ENCODE measurements at regions not wholly inside any gene's neighbourhood (a gene's known extent, or its start where the extent isn't known, plus 50 kb on each side); places are given as distances from the start of the nearest gene placed in this dataset.

GRCh38 chr3:124582196-124582595 is 148.1 kb upstream of the UMPS start:
- Histone ChIP-seq H3K4me1 (replicated peaks; ENCODE audit: insufficient read depth) (peaks cover 6% of the 10 kb centered on the region; the same call in 1 of the 2 replicates), H3F3A (ENCODE audit: insufficient read depth, low read depth) (no peaks in the 10 kb centered on the region), H3K9me3 (ENCODE audit: insufficient read depth, low read depth) (no peaks in the 10 kb centered on the region), H3K9me2 (ENCODE audit: insufficient read depth) (no peaks in the 10 kb centered on the region), H4K20me1 (ENCODE audit: insufficient read depth) (no peaks in the 10 kb centered on the region), H3K4me2 (no peak overlapping the region), H3K36me3 (ENCODE audit: low read depth) (no peaks in the 10 kb centered on the region), H2AFZ (no peak overlapping the region), H3K4me3 (no peak overlapping the region), H3K27ac (no peak overlapping the region), H3K27me3 (ENCODE audit: insufficient read depth, low read depth) (peaks cover 22% of the 10 kb centered on the region), H3K79me2 (ENCODE audit: low read depth) (no peaks in the 10 kb centered on the region)
- ChIA-PET POLR2A (ENCODE audit: unreplicated experiment) (no interaction called here), CTCF (no interaction called here)
- DNase-seq: no peak
- TF ChIP-seq CTCF (conservative IDR thresholded peaks at IDR 0.05): no peak
- TF ChIP-seq EZH2 (IDR thresholded peaks at IDR 0.05; ENCODE audit: low read depth): no peak
- intact Hi-C loops (cut with micrococcal nuclease; ENCODE audit: unreplicated experiment): loop anchor here (5.0 kb wide), 1 partner anchor 105 kb away; no protein-coding TSS in a partner anchor
- no TSS peak for BruUV-seq (replicated peaks)

- H3K4me2 ChIP-seq: no peak overlapping the region
- no peaks in the 10 kb centered on the region for H3K9me2 ChIP-seq (ENCODE audit: insufficient read depth)
- peaks cover 6% of the 10 kb centered on the region; the same call in 1 of the 2 replicates for H3K4me1 ChIP-seq (replicated peaks; ENCODE audit: insufficient read depth)
- peaks cover 22% of the 10 kb centered on the region for H3K27me3 ChIP-seq (ENCODE audit: insufficient read depth, low read depth)
- no TSS peak for BruUV-seq (replicated peaks)
- H3K9me3 ChIP-seq (ENCODE audit: insufficient read depth, low read depth): no peaks in the 10 kb centered on the region
- no peaks in the 10 kb centered on the region for H3K79me2 ChIP-seq (ENCODE audit: low read depth)
- intact Hi-C loops (cut with micrococcal nuclease; ENCODE audit: unreplicated experiment): loop anchor here (5.0 kb wide), 1 partner anchor 104 kb away; no protein-coding TSS in a partner anchor
- no peak for TF ChIP-seq CTCF (conservative IDR thresholded peaks at IDR 0.05)
- TF ChIP-seq EZH2 (IDR thresholded peaks at IDR 0.05; ENCODE audit: low read depth): no peak
- DNase-seq: no peak
- no peaks in the 10 kb centered on the region for H3F3A ChIP-seq (ENCODE audit: insufficient read depth, low read depth)
- no peak overlapping the region for H3K27ac ChIP-seq
- H3K4me3 ChIP-seq: no peak overlapping the region
- H3K36me3 ChIP-seq (ENCODE audit: low read depth): no peaks in the 10 kb centered on the region
- CTCF ChIA-PET: interaction anchor here (0.6 kb wide), 1 partner anchor 17 kb away, joined by 4 read pairs; no protein-coding TSS in a partner anchor
- POLR2A ChIA-PET (ENCODE audit: unreplicated experiment): no interaction called here
- no peak overlapping the region for H2AFZ ChIP-seq
- no peaks in the 10 kb centered on the region for H4K20me1 ChIP-seq (ENCODE audit: insufficient read depth)
Observed at GRCh38 chr3:124582621-124583395, 147.4 kb upstream of the UMPS start.

GRCh38 chr3:124584245-124584551 is 146.1 kb upstream of the UMPS start:
- POLR2A ChIA-PET (ENCODE audit: unreplicated experiment): no interaction called here
- no peaks in the 10 kb centered on the region for H3K9me2 ChIP-seq (ENCODE audit: insufficient read depth)
- CTCF ChIA-PET: no interaction called here
- H3K79me2 ChIP-seq (ENCODE audit: low read depth): no peaks in the 10 kb centered on the region
- peak overlapping the region; percentile 79; the same call in 1 of the 2 replicates for H2AFZ ChIP-seq
- DNase-seq: no peak
- no peaks in the 10 kb centered on the region for H3F3A ChIP-seq (ENCODE audit: insufficient read depth, low read depth)
- H3K27ac ChIP-seq: no peak overlapping the region
- TF ChIP-seq EZH2 (IDR thresholded peaks at IDR 0.05; ENCODE audit: low read depth) (no peak), CTCF (conservative IDR thresholded peaks at IDR 0.05) (no peak)
- H3K9me3 ChIP-seq (ENCODE audit: insufficient read depth, low read depth): no peaks in the 10 kb centered on the region
- no peaks in the 10 kb centered on the region for H3K36me3 ChIP-seq (ENCODE audit: low read depth)
- peaks cover 6% of the 10 kb centered on the region; the same call in 1 of the 2 replicates for H3K4me1 ChIP-seq (replicated peaks; ENCODE audit: insufficient read depth)
- peak overlapping the region; percentile 57; the same call in 1 of the 2 replicates for H3K4me3 ChIP-seq
- intact Hi-C loops (cut with micrococcal nuclease; ENCODE audit: unreplicated experiment): loop anchor here (5.0 kb wide), 1 partner anchor 103 kb away; no protein-coding TSS in a partner anchor
- H4K20me1 ChIP-seq (ENCODE audit: insufficient read depth): no peaks in the 10 kb centered on the region
- H3K27me3 ChIP-seq (ENCODE audit: insufficient read depth, low read depth): peaks cover 22% of the 10 kb centered on the region
- peak overlapping the region; percentile 79 for H3K4me2 ChIP-seq
- no TSS peak for BruUV-seq (replicated peaks)
